HG02798 (cell line): ENCODE measurements at regions not wholly inside any gene's neighbourhood (a gene's known extent, or its start where the extent isn't known, plus 50 kb on each side); places are given as distances from the start of the nearest gene placed in this dataset.

Experiments used
- ATAC-seq: cut with Tn5 transposase; IDR thresholded peaks from one replicate; pipeline ENCODE4 v1.9.1; 2021; ENCODE audit warnings: mild to moderate bottlenecking; ENCODE audit not compliant: unreplicated experiment, poor library complexity

- ATAC-seq = no peak
Observed at GRCh38 chr18:61681065-61681464, 211.7 kb downstream of the RNF152 start.

- no peak for ATAC-seq
Observed at GRCh38 chr18:61679836-61680235, 213.0 kb downstream of the RNF152 start.

- ATAC-seq = no peak
Observed at GRCh38 chr18:61677435-61677970, 215.3 kb downstream of the RNF152 start.

- no peak for ATAC-seq
Observed at GRCh38 chr18:61676773-61677434, 215.9 kb downstream of the RNF152 start.

- ATAC-seq = no peak
Observed at GRCh38 chr18:61669320-61669719, 223.5 kb downstream of the RNF152 start.

- ATAC-seq = no peak
Observed at GRCh38 chr18:61666876-61667590, 225.8 kb downstream of the RNF152 start.

- no peak for ATAC-seq
Observed at GRCh38 chr18:61664419-61665084, 228.3 kb downstream of the RNF152 start.

- no peak for ATAC-seq
Observed at GRCh38 chr18:61662726-61663125, 230.1 kb downstream of the RNF152 start.

GRCh38 chr18:61658431-61658830 lies 234.4 kb downstream of the RNF152 start:
- ATAC-seq = no peak

- ATAC-seq = no peak
Observed at GRCh38 chr18:61657066-61657732, 235.6 kb downstream of the RNF152 start.

- ATAC-seq = no peak
Observed at GRCh38 chr18:61655630-61656029, 237.2 kb downstream of the RNF152 start.

- ATAC-seq = no peak
Observed at GRCh38 chr18:61653823-61654551, 238.8 kb downstream of the RNF152 start.

GRCh38 chr18:61651880-61652268 lies 240.9 kb downstream of the RNF152 start:
- no peak for ATAC-seq

- no peak for ATAC-seq
Observed at GRCh38 chr18:61651145-61651879, 241.5 kb downstream of the RNF152 start.

GRCh38 chr18:61643884-61644647 lies 248.7 kb downstream of the RNF152 start:
- no peak for ATAC-seq

- ATAC-seq = no peak
Observed at GRCh38 chr18:61639886-61640285, 252.9 kb downstream of the RNF152 start.

- no peak for ATAC-seq
Observed at GRCh38 chr18:61637905-61638595, 254.8 kb downstream of the RNF152 start.

GRCh38 chr18:61637319-61637718 lies 255.5 kb downstream of the RNF152 start:
- no peak for ATAC-seq
